ENCODE measurements at regions not wholly inside any gene's neighbourhood (a gene's known extent, or its start where the extent isn't known, plus 50 kb on each side); places are given as distances from the start of the nearest gene placed in this dataset.
A peak's percentile ranks its signal among the peaks of the same experiment; 100 is the strongest.
"Not testable (repeated sequence)": the region's sequence is repeated elsewhere in the genome, so short reads cannot be mapped to it uniquely, and the experiment has no call there.

DNA sequence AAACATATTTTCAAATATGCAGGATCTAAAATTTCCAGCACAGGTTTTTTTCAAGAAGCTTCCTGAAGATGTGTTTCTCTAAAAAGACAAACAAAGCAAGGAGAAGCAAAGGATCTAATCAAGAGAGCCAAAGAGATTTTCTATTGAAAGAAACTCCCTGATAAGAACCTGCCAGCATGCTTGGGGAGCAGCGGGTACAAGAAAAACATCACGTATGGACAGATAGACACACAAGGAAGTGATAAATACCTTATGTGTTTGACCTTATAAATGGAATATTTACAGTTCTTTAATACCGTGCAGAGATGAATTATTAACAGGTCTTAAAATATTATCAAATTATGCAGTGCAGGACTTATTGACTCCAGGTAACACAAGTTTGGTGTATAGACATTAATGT, 562.1 kb downstream of the DACH1 start:
- no peak for FAIRE-seq
- no peak for DNase-seq (ENCODE audit: low spot score)

DNA sequence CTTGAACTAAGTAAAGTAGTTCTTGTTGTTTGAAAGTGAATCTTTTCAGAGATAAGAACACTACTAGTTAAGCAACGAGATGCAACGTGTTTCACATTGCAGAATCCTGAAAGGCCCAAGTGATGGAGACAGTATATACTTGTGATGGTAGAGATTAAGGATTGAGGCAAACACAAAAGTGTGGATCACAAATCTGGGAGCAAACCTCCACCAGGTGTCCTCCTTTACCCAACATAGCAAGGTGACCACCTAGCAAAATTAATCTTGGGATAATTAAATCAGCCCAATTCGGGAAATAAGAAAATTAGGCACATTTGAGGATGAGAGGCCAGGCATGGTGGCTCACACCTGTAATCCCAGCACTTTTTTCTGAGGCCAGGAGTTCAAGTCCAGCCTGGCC, 563.9 kb downstream of the DACH1 start:
- DNase-seq (ENCODE audit: low spot score) (no peak), FAIRE-seq (no peak)

- DNase-seq (ENCODE audit: low spot score) (no peak), FAIRE-seq (no peak)
Observed at GRCh38 chr13:71300602-71301001, 566.4 kb downstream of the DACH1 start.

GRCh38 chr13:71291842-71292146, 575.2 kb downstream of the DACH1 start:
- FAIRE-seq (no peak), DNase-seq (ENCODE audit: low spot score) (no peak)

- peak; percentile 14 for DNase-seq (ENCODE audit: low spot score)
Observed at GRCh38 chr13:71290963-71291841, 575.8 kb downstream of the DACH1 start.

GRCh38 chr13:71289980-71290379, 577.0 kb downstream of the DACH1 start:
- not testable (repeated sequence) for FAIRE-seq; DNase-seq (ENCODE audit: low spot score)

More at GRCh38 chr13:71290963-71291841, 575.8 kb downstream of the DACH1 start:
- FAIRE-seq: no peak

- DNase-seq (ENCODE audit: low spot score): no peak
- no peak for FAIRE-seq
Observed at GRCh38 chr13:71285700-71286099, 581.3 kb downstream of the DACH1 start.

DNA sequence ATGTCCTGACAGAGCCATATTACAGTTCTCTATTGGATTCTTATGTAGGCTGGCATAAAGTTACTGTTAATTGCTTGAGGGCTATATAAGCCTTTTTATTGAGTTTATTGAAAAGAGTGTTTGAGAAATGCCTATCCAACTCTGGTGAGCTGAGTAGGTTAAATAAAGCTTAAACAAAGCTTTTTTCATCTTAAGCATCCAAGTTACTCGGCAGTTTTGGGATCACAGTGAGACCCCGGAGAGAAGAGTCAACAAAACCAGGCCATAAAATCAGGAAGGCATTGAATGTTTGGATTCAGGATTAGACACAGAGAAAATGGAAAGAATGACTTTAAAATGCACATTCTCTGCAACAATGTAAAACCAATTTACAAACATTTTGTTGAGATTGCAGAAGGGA, 588.5 kb downstream of the DACH1 start:
- no peak for FAIRE-seq
- no peak for DNase-seq (ENCODE audit: low spot score)

DNA sequence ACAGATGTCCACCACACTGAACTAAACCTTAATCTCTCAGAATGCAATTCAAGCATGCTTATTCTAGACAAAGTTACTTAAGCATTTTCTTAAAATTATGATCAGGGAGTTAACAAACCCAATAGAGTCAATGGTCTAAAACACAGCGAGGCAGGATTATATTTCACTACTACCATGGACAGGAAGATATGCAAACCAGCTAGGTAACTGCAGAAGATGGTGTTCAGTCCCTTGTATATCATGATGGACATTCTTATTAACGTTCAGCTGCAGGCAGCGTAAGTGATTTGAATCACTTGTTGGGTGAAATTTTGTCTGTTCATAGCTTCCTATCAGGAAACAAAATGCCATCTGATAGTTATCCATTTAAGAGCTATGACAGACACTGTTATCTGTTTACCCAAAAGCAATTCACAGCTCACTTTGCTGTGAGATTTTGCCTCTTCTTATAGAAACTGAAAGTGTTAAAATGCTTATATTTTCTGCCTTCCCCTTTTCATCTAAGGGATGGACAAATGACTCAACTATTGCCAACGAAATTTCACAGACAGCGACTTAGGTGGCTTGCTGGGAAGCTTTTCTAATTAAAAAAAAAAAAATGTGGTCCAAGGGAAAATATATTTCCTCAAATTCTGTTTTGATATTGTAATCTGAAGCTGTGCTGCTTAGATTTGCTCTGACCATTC, 591.9 kb downstream of the DACH1 start:
- no peak for DNase-seq (ENCODE audit: low spot score)
- no peak for FAIRE-seq

GRCh38 chr13:71261256-71261655, 605.7 kb downstream of the DACH1 start:
- DNase-seq (ENCODE audit: low spot score) (no peak), FAIRE-seq (no peak)

DNA sequence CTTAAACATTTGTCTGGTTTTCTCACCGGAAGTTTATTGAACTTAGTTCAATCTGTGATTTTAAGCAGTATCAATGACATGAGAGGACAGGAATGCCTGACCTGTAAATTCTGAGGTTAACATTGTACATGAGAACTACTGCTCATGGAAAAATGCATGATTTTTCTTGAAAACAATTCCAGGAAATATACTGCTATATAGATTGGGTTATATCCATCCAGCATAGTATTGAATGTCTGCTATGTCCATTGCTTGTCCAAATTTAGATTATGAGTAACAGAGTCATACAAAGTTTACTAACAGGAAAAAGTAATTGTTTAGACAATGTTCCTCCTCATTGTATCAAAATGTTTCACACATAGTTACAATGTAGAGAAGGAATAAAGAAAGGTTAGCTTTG, 606.8 kb downstream of the DACH1 start:
- FAIRE-seq (no peak), DNase-seq (ENCODE audit: low spot score) (no peak)

GRCh38 chr13:71255633-71256032, 611.4 kb downstream of the DACH1 start:
- FAIRE-seq (no peak), DNase-seq (ENCODE audit: low spot score) (no peak)

- DNase-seq (ENCODE audit: low spot score) (peak; percentile 1), FAIRE-seq (no peak)
Observed at GRCh38 chr13:71254384-71254783, 612.6 kb downstream of the DACH1 start.

DNA sequence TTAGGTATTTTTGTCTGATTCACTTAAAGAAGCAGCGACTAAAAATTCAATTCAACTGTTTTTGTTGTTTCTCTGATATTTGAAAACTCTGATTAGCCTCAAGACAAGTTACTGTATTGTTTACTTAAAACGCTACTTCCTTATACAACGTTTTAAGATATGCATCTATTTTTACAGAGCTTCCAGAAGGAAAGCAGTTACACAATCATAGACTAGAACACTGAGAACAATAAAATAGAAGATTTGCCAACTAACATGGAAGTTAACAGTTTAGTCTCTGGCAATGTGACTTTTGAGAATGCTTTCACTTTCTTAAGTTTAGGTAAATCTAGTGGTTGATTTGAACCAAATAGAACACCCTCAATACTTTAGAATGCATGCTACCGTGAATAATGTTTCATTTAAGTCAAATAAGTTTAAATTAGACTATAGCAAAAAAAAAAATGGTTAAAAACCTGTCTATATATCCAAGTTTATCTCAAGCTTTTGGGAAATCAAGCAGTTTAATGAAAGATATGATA, 614.8 kb downstream of the DACH1 start:
- no peak for DNase-seq (ENCODE audit: low spot score)
- no peak for FAIRE-seq

DNA sequence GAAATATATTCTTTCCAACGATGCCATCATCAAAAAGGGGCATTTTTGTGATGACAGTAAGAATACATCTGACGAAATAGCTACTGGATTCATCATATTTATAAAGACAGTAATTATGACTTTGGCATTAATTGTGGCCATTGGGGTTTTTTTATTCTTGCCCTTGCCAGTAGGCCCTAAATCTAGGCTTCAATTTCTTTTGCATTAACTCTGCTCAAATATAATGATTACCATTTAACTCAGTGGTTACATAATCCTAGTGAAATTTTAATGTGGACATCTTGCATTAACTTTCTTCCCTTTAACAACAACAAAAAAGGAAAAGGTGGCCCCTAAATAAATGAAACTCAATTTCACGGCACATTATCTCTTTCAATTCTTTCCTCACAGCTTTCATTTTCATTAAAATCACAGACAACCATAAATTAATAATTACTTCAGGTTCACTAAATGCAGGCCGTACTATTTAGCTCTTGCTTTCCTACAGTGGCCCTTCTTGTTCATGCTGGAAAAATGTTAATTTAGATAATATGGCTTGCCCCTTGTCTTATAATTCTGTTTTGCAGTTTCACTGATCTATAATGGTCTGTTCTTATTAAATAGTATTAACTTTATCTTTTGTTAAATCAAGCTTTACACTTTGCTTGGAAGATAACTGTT, 615.6 kb downstream of the DACH1 start:
- no peak for DNase-seq (ENCODE audit: low spot score)
- no peak for FAIRE-seq

DNA sequence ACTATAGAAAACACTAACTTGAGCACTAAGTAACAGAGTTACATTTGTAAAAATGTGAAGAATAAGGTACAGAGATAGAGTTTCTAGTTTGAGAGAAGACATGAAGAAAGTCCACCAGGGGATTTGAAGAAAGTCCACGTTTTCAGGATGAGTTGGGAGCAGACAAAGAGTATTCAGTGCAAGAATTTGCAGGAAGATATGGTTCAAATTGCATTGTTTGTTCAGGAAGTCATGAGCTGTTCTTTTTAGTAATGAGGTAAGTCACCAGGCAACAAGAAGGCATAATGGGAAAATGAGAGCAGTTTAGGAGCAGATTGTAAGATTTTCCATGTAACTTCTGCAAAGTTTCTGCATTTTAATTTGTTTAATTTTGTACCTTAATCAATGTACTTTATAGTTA, 618.0 kb downstream of the DACH1 start:
- no peak for FAIRE-seq
- DNase-seq (ENCODE audit: low spot score): no peak

DNA sequence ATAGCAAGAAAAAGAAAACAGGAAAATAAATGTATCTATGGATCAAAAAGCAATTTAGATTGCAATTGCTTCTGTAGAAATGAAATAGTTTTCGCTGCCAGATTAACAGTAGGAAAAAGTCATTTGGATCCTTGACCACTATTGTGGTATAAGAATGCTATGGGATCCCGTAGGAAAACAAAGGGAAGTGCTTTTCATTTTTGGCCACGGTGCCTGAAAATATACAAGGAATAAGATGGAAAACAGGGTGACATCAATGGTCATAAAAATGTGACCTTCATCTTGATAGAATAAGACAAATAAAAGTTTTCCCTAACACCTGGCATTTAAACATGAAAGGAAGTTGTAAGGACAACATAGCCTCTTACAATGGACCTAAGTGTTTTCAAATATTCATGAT, 622.8 kb downstream of the DACH1 start:
- DNase-seq (ENCODE audit: low spot score): no peak
- FAIRE-seq: no peak

- no peak for FAIRE-seq
- no peak for DNase-seq (ENCODE audit: low spot score)
Observed at GRCh38 chr13:71242201-71242600, 624.8 kb downstream of the DACH1 start.

DNA sequence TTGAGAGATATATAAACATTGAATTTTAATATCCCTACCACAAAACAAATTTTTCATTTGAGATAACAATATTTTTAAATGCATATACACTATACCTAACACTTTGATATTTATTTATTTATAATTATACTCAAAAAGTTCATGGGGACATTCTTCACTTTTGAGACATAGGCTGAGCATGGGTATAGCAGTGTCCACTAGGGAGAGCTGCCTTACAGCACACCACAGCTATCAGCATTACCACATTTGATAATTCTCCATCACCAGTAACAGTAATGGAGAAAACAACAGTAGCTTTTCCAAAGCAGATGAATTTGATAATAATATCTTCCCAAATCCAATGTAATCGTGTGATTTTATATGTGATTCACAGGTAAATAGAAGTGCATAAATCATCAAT, 626.1 kb downstream of the DACH1 start:
- DNase-seq (ENCODE audit: low spot score) (peak; percentile 2), FAIRE-seq (no peak)

DNA sequence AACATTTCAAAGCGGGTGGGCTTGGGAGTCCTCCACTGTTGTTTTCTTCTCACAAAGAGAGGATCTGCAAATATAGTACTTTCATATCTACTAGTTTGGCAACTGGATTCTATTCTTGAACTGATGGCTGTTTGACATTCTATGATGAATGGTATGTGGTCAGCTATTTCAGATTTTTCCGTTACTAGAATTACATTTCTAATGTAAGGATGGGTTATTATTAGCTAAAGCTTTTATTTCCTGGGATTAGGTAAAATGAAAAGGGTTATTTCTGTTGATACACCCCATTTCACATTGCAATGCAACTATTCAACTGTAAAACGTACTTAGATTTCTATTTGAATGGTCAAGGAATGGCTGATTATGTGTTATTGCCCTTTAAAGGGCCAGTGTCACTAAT, 629.7 kb downstream of the DACH1 start:
- FAIRE-seq: no peak
- DNase-seq (ENCODE audit: low spot score): no peak

GRCh38 chr13:71219698-71220415, 647.1 kb downstream of the DACH1 start:
- FAIRE-seq (no peak), DNase-seq (ENCODE audit: low spot score) (no peak)

- FAIRE-seq (no peak), DNase-seq (ENCODE audit: low spot score) (peak; percentile 5)
Observed at GRCh38 chr13:71218960-71219359, 648.0 kb downstream of the DACH1 start.

Data from urothelium cell line (cell line).